PC-9 (cell line): ENCODE measurements at regions not wholly inside any gene's neighbourhood (a gene's known extent, or its start where the extent isn't known, plus 50 kb on each side); places are given as distances from the start of the nearest gene placed in this dataset.

Experiments used
- BruUV-seq: library from RNA; stranded (reverse); fragments of 400-500 nt; replicated peaks from 2 replicates; lab custom pipeline; 2021; lab: Mats Ljungman, UMichigan
- CTCF ChIA-PET: fragments of 300-600 bp; sonication (Branson Sonifier 250); formaldehyde crosslinking; loops from one replicate; lab custom pipeline; 2022; ENCODE audit warnings: antibody characterized with exemption; lab: Charles Lee
- POLR2A ChIA-PET: fragments of 300-600 bp; sonication (Branson Sonifier 250); formaldehyde crosslinking; loops from one replicate; lab custom pipeline; 2022; ENCODE audit warnings: antibody characterized with exemption; ENCODE audit not compliant: unreplicated experiment; lab: Charles Lee
- DNase-seq, 2 experiments: peaks; one replicate each; pipeline versions ENCODE4 v3.0.0 to v3.0.0-alpha.2; 2015 to 2022; ENCODE audit warnings: mixed read lengths in 1 of 2
- H2AFZ ChIP-seq: fragments of 200-600 bp; sonication (generic); 2 replicates; pipeline ENCODE4 v1.8.1; 2017; ENCODE audit warnings: antibody characterized with exemption
- H3F3A ChIP-seq: fragments of 200-600 bp; sonication (generic); 2 replicates; pipeline ENCODE4 v1.8.1; 2017; ENCODE audit warnings: antibody characterized with exemption, mild to moderate bottlenecking, low read depth; ENCODE audit not compliant: insufficient read depth
- H3K27ac ChIP-seq: fragments of 200-600 bp; sonication (generic); 2 replicates; pipeline ENCODE4 v1.6.1; 2016; ENCODE audit warnings: mixed run types
- H3K27me3 ChIP-seq: fragments of 200-600 bp; sonication (generic); 2 replicates; pipeline ENCODE4 v1.6.1; 2016; ENCODE audit warnings: low read depth, mixed run types; ENCODE audit not compliant: insufficient read depth
- H3K36me3 ChIP-seq: fragments of 200-600 bp; sonication (generic); 2 replicates; pipeline ENCODE4 v1.6.1; 2016; ENCODE audit warnings: low read depth, mixed run types
- H3K4me1 ChIP-seq: fragments of 200-600 bp; sonication (generic); replicated peaks from 2 replicates; pipeline ENCODE4 v1.6.1; 2016; ENCODE audit warnings: mixed run types; ENCODE audit not compliant: insufficient read depth
- H3K4me2 ChIP-seq: fragments of 200-600 bp; sonication (generic); 2 replicates; pipeline ENCODE4 v1.6.1; 2017; ENCODE audit warnings: mixed run types
- H3K4me3 ChIP-seq: fragments of 200-600 bp; sonication (generic); 2 replicates; pipeline ENCODE4 v1.6.1; 2016; ENCODE audit warnings: mixed run types
- H3K79me2 ChIP-seq: fragments of 200-600 bp; sonication (generic); 2 replicates; pipeline ENCODE4 v1.6.1; 2017; ENCODE audit warnings: low read depth, mixed run types
- H3K9me2 ChIP-seq: fragments of 200-600 bp; sonication (generic); 2 replicates; pipeline ENCODE4 v1.8.1; 2017; ENCODE audit warnings: mild to moderate bottlenecking; ENCODE audit not compliant: insufficient read depth
- H3K9me3 ChIP-seq: fragments of 200-600 bp; sonication (generic); 2 replicates; pipeline ENCODE4 v1.8.1; 2016; ENCODE audit warnings: low read depth; ENCODE audit not compliant: insufficient read depth
- H4K20me1 ChIP-seq: fragments of 200-600 bp; sonication (generic); 2 replicates; pipeline ENCODE4 v1.8.1; 2017; ENCODE audit not compliant: insufficient read depth
- EZH2 ChIP-seq: fragments of 200-600 bp; sonication (generic); IDR thresholded peaks from 2 replicates; pipeline ENCODE4 v1.8.0; 2017; ENCODE audit warnings: antibody characterized with exemption, low read depth
- intact Hi-C: fragments of 100-400 bp; cut with micrococcal nuclease; formaldehyde crosslinking; loops from one replicate; pipeline ENCODE4 v1.10.0; 2022; ENCODE audit not compliant: unreplicated experiment
- TF ChIP-seq, protein P1 (sequence below): fragments of 200-600 bp; sonication (generic); conservative IDR thresholded peaks from 2 replicates; pipeline ENCODE4 v1.6.1; 2017; ENCODE audit warnings: mixed run types, antibody characterized with exemption, mild to moderate bottlenecking, moderate library complexity

- ChIA-PET POLR2A (no interaction called here), CTCF (no interaction called here)
- no peak for TF ChIP-seq EZH2
- TF ChIP-seq, protein P1, sequence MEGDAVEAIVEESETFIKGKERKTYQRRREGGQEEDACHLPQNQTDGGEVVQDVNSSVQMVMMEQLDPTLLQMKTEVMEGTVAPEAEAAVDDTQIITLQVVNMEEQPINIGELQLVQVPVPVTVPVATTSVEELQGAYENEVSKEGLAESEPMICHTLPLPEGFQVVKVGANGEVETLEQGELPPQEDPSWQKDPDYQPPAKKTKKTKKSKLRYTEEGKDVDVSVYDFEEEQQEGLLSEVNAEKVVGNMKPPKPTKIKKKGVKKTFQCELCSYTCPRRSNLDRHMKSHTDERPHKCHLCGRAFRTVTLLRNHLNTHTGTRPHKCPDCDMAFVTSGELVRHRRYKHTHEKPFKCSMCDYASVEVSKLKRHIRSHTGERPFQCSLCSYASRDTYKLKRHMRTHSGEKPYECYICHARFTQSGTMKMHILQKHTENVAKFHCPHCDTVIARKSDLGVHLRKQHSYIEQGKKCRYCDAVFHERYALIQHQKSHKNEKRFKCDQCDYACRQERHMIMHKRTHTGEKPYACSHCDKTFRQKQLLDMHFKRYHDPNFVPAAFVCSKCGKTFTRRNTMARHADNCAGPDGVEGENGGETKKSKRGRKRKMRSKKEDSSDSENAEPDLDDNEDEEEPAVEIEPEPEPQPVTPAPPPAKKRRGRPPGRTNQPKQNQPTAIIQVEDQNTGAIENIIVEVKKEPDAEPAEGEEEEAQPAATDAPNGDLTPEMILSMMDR = no peak
- Histone ChIP-seq H2AFZ (no peak overlapping the region), H3K27me3 (peaks cover 43% of the 10 kb centered on the region), H3F3A (no peaks in the 10 kb centered on the region), H3K36me3 (no peaks in the 10 kb centered on the region), H3K79me2 (no peaks in the 10 kb centered on the region), H3K4me3 (no peak overlapping the region), H3K27ac (no peak overlapping the region), H3K4me2 (no peak overlapping the region), H4K20me1 (no peaks in the 10 kb centered on the region), H3K9me2 (no peaks in the 10 kb centered on the region), H3K9me3 (no peaks in the 10 kb centered on the region), H3K4me1 (no peaks in the 10 kb centered on the region)
- DNase-seq = no peak
- intact Hi-C loops = no loop called here
- BruUV-seq = no TSS peak
These were observed 514.9 kb upstream of the DPP6 start for GRCh38 chr7:153537271-153537670.

- Histone ChIP-seq H4K20me1 (no peaks in the 10 kb centered on the region), H2AFZ (no peak overlapping the region), H3K27me3 (peaks cover 68% of the 10 kb centered on the region), H3K36me3 (no peaks in the 10 kb centered on the region), H3F3A (no peaks in the 10 kb centered on the region), H3K4me1 (no peaks in the 10 kb centered on the region), H3K79me2 (no peaks in the 10 kb centered on the region), H3K9me3 (no peaks in the 10 kb centered on the region), H3K9me2 (no peaks in the 10 kb centered on the region), H3K4me2 (no peak overlapping the region), H3K27ac (no peak overlapping the region), H3K4me3 (no peak overlapping the region)
- no TSS peak for BruUV-seq
- DNase-seq = no peak
- CTCF ChIA-PET = no interaction called here
- intact Hi-C loops = no loop called here
- no peak for TF ChIP-seq EZH2
- TF ChIP-seq, protein P1 = no peak
- POLR2A ChIA-PET = no interaction called here
These were observed 510.3 kb upstream of the DPP6 start for GRCh38 chr7:153541903-153542302.

DNA sequence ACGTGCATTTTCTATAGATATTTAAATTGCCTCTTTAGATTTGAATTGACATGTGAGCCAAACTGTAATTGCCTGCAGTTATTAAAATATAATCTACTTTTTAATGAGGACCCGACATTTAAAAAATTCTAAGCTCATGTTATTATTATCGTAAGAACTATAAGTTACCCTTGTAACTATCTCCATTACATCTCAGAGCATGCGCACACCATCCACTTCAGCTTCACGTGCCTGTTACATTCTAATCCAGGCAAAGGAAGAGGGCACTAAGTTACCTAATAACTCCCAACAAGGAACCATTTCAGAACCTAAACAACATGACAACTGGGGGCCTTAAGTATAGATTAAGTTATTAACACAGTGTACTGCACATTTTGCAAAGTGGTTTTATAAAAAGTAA, 509.0 kb upstream of the DPP6 start:
- no peaks in the 10 kb centered on the region for H3K9me2 ChIP-seq
- POLR2A ChIA-PET = no interaction called here
- CTCF ChIA-PET = no interaction called here
- no peaks in the 10 kb centered on the region for H3F3A ChIP-seq
- TF ChIP-seq, protein P1 = no peak
- TF ChIP-seq EZH2 = no peak
- intact Hi-C loops = no loop called here
- no peak overlapping the region for H3K27ac ChIP-seq
- H4K20me1 ChIP-seq = no peaks in the 10 kb centered on the region
- no peaks in the 10 kb centered on the region for H3K9me3 ChIP-seq
- H3K36me3 ChIP-seq = no peaks in the 10 kb centered on the region
- H3K79me2 ChIP-seq = no peaks in the 10 kb centered on the region
- H3K27me3 ChIP-seq = peaks cover 58% of the 10 kb centered on the region
- no peak for DNase-seq
- H2AFZ ChIP-seq = no peak overlapping the region
- H3K4me1 ChIP-seq = no peaks in the 10 kb centered on the region
- BruUV-seq = no TSS peak
- no peak overlapping the region for H3K4me2 ChIP-seq
- H3K4me3 ChIP-seq = no peak overlapping the region
